Stimulated activated CD4-positive, alpha-beta T cell treated with anti-CD3 and anti-CD28 coated beads, Interleukin-2, amount 100 ng/mL, for 48 hours (primary cell): ENCODE measurements at regions not wholly inside any gene's neighbourhood (a gene's known extent, or its start where the extent isn't known, plus 50 kb on each side); places are given as distances from the start of the nearest gene placed in this dataset.
"Not testable (repeated sequence)": the region's sequence is repeated elsewhere in the genome, so short reads cannot be mapped to it uniquely, and the experiment has no call there.

Source experiments
- DNase-seq, 2 donors: peaks; one replicate each; pipeline ENCODE4 v3.0.0-alpha.2; 2020

- DNase-seq: no peak
These were observed 784.5 kb downstream of the TBL1XR1 start for GRCh38 chr3:176412771-176413170.

- no peak for DNase-seq
These were observed 793.8 kb downstream of the TBL1XR1 start for GRCh38 chr3:176403531-176403930.

GRCh38 chr3:176401211-176401610 lies 796.1 kb downstream of the TBL1XR1 start:
- DNase-seq: no peak

GRCh38 chr3:176399193-176399592 lies 798.1 kb downstream of the TBL1XR1 start:
- no peak for DNase-seq

- DNase-seq: no peak
These were observed 802.0 kb downstream of the TBL1XR1 start for GRCh38 chr3:176395240-176395639.

GRCh38 chr3:176378789-176379188 lies 818.5 kb downstream of the TBL1XR1 start:
- DNase-seq: no peak

GRCh38 chr3:176376531-176376930 lies 820.8 kb downstream of the TBL1XR1 start:
- no peak for DNase-seq

- DNase-seq: no peak
These were observed 821.8 kb downstream of the TBL1XR1 start for GRCh38 chr3:176375519-176375918.

GRCh38 chr3:176362191-176362731 lies 835.0 kb downstream of the TBL1XR1 start:
- DNase-seq: no peak

- no peak for DNase-seq
These were observed 838.1 kb downstream of the TBL1XR1 start for GRCh38 chr3:176359211-176359610.

- no peak for DNase-seq
These were observed 839.4 kb downstream of the TBL1XR1 start for GRCh38 chr3:176357891-176358290.

GRCh38 chr3:176354843-176355242 lies 842.4 kb downstream of the TBL1XR1 start:
- DNase-seq: no peak

- no peak for DNase-seq
These were observed 844.5 kb downstream of the TBL1XR1 start for GRCh38 chr3:176352716-176353334.

- DNase-seq: no peak
These were observed 845.9 kb downstream of the TBL1XR1 start for GRCh38 chr3:176351408-176351807.

GRCh38 chr3:176349706-176350105 lies 847.6 kb downstream of the TBL1XR1 start:
- no peak for DNase-seq

- DNase-seq: no peak
These were observed 849.7 kb downstream of the TBL1XR1 start for GRCh38 chr3:176347424-176348146.

- no peak for DNase-seq
These were observed 855.3 kb downstream of the TBL1XR1 start for GRCh38 chr3:176341963-176342362.

- no peak for DNase-seq
These were observed 868.6 kb downstream of the TBL1XR1 start for GRCh38 chr3:176328666-176329065.

- no peak for DNase-seq
These were observed 869.1 kb downstream of the TBL1XR1 start for GRCh38 chr3:176328198-176328597.

- DNase-seq: not testable (repeated sequence)
These were observed 870.3 kb downstream of the TBL1XR1 start for GRCh38 chr3:176326894-176327490.

GRCh38 chr3:176321532-176321931 lies 875.8 kb downstream of the TBL1XR1 start:
- not testable (repeated sequence) for DNase-seq

- no peak for DNase-seq
These were observed 876.2 kb downstream of the TBL1XR1 start for GRCh38 chr3:176321099-176321498.

- no peak for DNase-seq
These were observed 883.9 kb downstream of the TBL1XR1 start for GRCh38 chr3:176313426-176313825.

- DNase-seq: no peak
These were observed 886.6 kb downstream of the TBL1XR1 start for GRCh38 chr3:176310641-176311040.
